SU-DHL-6 (cell line): ENCODE measurements at regions not wholly inside any gene's neighbourhood (a gene's known extent, or its start where the extent isn't known, plus 50 kb on each side); places are given as distances from the start of the nearest gene placed in this dataset.

Source experiments
- H2AFZ ChIP-seq: fragments of 200-600 bp; sonication (generic); 2 replicates; pipeline ENCODE4 v1.6.1; 2014; ENCODE audit warnings: low read depth, mild to moderate bottlenecking, moderate library complexity, mixed read lengths, antibody characterized with exemption, low read length; ENCODE audit not compliant: severe bottlenecking
- H3F3A ChIP-seq: fragments of 200-600 bp; shearing (Covaris generic); 2 replicates; pipeline ENCODE4 v1.6.0; 2016; ENCODE audit warnings: antibody characterized with exemption, mild to moderate bottlenecking; ENCODE audit not compliant: insufficient read depth
- H3K27ac ChIP-seq: fragments of 200-600 bp; sonication (generic); 2 replicates; pipeline ENCODE4 v1.5.1; 2016; ENCODE audit warnings: low read depth, mild to moderate bottlenecking, low read length, moderate library complexity, mixed read lengths
- H3K27me3 ChIP-seq: fragments of 200-600 bp; sonication (generic), shearing (Covaris generic); 2 replicates; pipeline ENCODE4 v1.6.0; 2014; ENCODE audit warnings: mild to moderate bottlenecking, low read length
- H3K36me3 ChIP-seq: fragments of 200-600 bp; sonication (generic); 2 replicates; pipeline ENCODE4 v1.6.1; 2014; ENCODE audit warnings: mild to moderate bottlenecking, low read length, mixed read lengths
- H3K4me2 ChIP-seq: fragments of 300-600, 200-600 bp; shearing (Covaris generic), sonication (generic); 2 replicates; pipeline ENCODE4 v1.6.0; 2014; ENCODE audit warnings: low read length, low read depth, mild to moderate bottlenecking; ENCODE audit not compliant: poor library complexity, severe bottlenecking
- H3K4me3 ChIP-seq: fragments of 200-600 bp; sonication (generic); 2 replicates; pipeline ENCODE4 v1.5.1; 2014; ENCODE audit warnings: antibody characterized with exemption, low read length, mild to moderate bottlenecking, mixed read lengths; ENCODE audit not compliant: insufficient read depth, poor library complexity, severe bottlenecking
- H3K79me2 ChIP-seq: fragments of 200-600 bp; sonication (generic); 2 replicates; pipeline ENCODE4 v1.6.1; 2014; ENCODE audit warnings: mild to moderate bottlenecking, low read length, moderate library complexity; ENCODE audit not compliant: insufficient read depth
- H3K9ac ChIP-seq: fragments of 200-600 bp; sonication (generic); 2 replicates; pipeline ENCODE4 v1.7.0; 2014; ENCODE audit warnings: mild to moderate bottlenecking, low read length
- H3K9me2 ChIP-seq: fragments of 200-600 bp; sonication (generic); replicated peaks from 2 replicates; pipeline ENCODE4 v1.6.1; 2014; ENCODE audit warnings: low read length; ENCODE audit not compliant: insufficient read depth
- H3K9me3 ChIP-seq: fragments of 200-600 bp; sonication (generic); 2 replicates; pipeline ENCODE4 v1.6.1; 2014; ENCODE audit warnings: low read length, mixed read lengths; ENCODE audit not compliant: insufficient read depth
- H4K20me1 ChIP-seq: fragments of 200-600 bp; sonication (generic); 2 replicates; pipeline ENCODE4 v1.6.1; 2014; ENCODE audit warnings: low read depth, mild to moderate bottlenecking, antibody characterized with exemption, low read length, moderate library complexity, mixed read lengths
- EZH2phosphoT487 ChIP-seq: fragments of 200-600 bp; sonication (generic), shearing (Covaris generic); conservative IDR thresholded peaks from 2 replicates; pipeline ENCODE4 v1.6.1; 2018; ENCODE audit warnings: mild to moderate bottlenecking, antibody characterized with exemption, low read length, moderate library complexity, mixed read lengths
- TF ChIP-seq, protein P1 (sequence below): fragments of 200-600 bp; sonication (generic); IDR thresholded peaks from one replicate; pipeline ENCODE4 v1.5.1; 2017; ENCODE audit warnings: antibody characterized with exemption, mild to moderate bottlenecking, low read length, moderate library complexity; ENCODE audit not compliant: insufficient read depth, poor library complexity, severe bottlenecking

DNA sequence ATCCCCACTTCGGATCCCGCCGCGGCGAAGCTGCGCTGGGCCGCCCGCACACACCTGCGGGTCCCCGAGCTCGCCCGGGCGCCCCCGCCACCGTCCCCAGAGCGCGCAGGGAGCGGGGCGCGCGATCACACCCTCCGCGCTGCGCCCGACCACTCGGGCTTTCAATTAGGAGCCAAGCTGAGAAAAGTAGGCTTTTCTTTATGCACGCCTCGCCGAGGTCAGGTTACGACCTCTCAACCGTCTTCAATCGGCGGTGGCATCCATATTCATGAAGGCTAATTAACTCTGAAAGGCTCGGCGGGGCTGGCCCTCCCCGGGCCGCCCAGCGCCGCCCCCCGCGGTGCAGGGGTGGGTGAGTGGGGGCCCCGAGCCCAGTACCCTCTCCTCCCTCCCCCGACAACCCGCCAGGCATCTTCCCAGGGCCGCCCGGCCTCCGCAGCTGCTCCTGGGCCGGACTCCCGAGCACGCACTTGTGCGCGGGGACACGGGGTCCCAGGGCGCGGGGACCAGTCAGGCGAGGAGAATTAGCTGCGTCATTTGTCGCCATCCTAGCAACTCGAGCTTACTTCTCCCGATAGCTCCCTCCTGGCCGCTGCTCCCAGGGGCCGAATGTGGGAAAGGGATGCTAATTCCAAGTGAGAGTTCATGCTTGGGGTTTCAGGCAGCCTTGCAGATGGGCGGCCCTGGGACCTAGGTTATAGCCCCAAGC, 155.5 kb upstream of the LYZL2 start:
- H3K9ac ChIP-seq: peak overlapping the region; percentile 29; the same call in 1 of the 2 replicates
- H3K4me2 ChIP-seq: peak overlapping the region; percentile 82
- H3K9me3 ChIP-seq: no peaks in the 10 kb centered on the region
- H2AFZ ChIP-seq: peak overlapping the region; percentile 79
- no peaks in the 10 kb centered on the region for H4K20me1 ChIP-seq
- H3K27ac ChIP-seq: no peak overlapping the region
- H3K4me3 ChIP-seq: peak overlapping the region; percentile 41
- H3K9me2 ChIP-seq: no peaks in the 10 kb centered on the region
- H3K36me3 ChIP-seq: no peaks in the 10 kb centered on the region
- TF ChIP-seq, protein P1, sequence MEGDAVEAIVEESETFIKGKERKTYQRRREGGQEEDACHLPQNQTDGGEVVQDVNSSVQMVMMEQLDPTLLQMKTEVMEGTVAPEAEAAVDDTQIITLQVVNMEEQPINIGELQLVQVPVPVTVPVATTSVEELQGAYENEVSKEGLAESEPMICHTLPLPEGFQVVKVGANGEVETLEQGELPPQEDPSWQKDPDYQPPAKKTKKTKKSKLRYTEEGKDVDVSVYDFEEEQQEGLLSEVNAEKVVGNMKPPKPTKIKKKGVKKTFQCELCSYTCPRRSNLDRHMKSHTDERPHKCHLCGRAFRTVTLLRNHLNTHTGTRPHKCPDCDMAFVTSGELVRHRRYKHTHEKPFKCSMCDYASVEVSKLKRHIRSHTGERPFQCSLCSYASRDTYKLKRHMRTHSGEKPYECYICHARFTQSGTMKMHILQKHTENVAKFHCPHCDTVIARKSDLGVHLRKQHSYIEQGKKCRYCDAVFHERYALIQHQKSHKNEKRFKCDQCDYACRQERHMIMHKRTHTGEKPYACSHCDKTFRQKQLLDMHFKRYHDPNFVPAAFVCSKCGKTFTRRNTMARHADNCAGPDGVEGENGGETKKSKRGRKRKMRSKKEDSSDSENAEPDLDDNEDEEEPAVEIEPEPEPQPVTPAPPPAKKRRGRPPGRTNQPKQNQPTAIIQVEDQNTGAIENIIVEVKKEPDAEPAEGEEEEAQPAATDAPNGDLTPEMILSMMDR: no peak
- TF ChIP-seq EZH2phosphoT487: no peak
- H3K79me2 ChIP-seq: no peaks in the 10 kb centered on the region
- no peaks in the 10 kb centered on the region for H3F3A ChIP-seq
- no peaks in the 10 kb centered on the region for H3K27me3 ChIP-seq

DNA sequence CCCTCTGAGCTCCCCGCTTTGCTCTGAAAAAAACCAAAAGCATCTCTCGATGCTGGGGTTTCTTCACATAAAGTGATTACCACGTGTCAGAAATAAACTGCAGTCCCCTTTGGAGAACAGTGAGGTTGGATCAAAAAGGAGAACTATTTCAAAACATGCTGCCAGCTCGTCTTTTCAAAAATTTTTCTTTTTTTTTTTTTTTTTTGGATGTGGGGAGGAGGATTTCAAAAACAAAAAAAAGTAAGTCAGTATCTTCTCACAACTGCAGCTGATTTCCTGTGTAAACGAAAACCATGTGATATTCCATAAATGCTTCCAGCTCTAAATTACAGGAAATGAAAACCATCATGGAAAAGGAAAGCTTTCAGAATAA, 155.0 kb upstream of the LYZL2 start:
- H3K27ac ChIP-seq: no peak overlapping the region
- no peaks in the 10 kb centered on the region for H3K9me2 ChIP-seq
- H3K4me2 ChIP-seq: peak overlapping the region; percentile 82
- peak overlapping the region; percentile 79 for H2AFZ ChIP-seq
- no peaks in the 10 kb centered on the region for H3K9me3 ChIP-seq
- no peaks in the 10 kb centered on the region for H3K79me2 ChIP-seq
- peak overlapping the region; percentile 41 for H3K4me3 ChIP-seq
- no peaks in the 10 kb centered on the region for H3F3A ChIP-seq
- no peaks in the 10 kb centered on the region for H3K27me3 ChIP-seq
- TF ChIP-seq EZH2phosphoT487: no peak
- TF ChIP-seq, protein P1: no peak
- H4K20me1 ChIP-seq: no peaks in the 10 kb centered on the region
- no peaks in the 10 kb centered on the region for H3K36me3 ChIP-seq
- peak overlapping the region; percentile 29; the same call in 1 of the 2 replicates for H3K9ac ChIP-seq

DNA sequence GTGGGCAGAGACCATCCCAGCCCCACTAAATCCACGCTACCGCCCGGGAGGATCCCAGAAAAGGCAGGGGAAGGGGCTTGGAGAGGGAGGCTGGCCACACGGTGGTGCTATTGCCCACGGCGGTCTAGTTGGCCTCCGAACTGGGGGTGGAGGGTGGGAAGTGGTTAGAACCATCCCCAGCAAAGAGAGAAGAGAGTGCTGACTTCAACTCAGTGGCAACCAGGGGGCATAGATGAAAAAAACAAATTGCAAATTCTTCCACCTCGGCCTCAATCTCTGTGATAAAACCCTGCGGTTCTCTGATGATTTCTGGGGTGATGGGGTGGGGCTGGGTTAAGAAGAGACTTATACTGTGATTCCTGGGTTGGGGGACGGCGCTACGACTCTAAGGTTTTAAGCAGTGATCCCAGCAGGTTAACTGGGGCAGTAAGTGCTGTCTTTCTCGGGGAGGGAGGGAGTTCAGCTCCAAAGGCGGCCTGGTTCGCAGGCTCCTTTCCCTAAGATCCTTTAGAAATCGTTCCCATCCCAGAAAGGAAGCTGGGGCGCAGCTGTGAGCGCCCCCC, 154.5 kb upstream of the LYZL2 start:
- Histone ChIP-seq H3K27me3 (no peaks in the 10 kb centered on the region), H3K4me3 (peak overlapping the region; percentile 41), H3K9ac (no peak overlapping the region; the same call in 1 of the 2 replicates), H3K9me3 (no peaks in the 10 kb centered on the region), H3F3A (no peaks in the 10 kb centered on the region), H3K27ac (no peak overlapping the region), H3K79me2 (no peaks in the 10 kb centered on the region), H4K20me1 (no peaks in the 10 kb centered on the region), H2AFZ (peak overlapping the region; percentile 79), H3K36me3 (no peaks in the 10 kb centered on the region), H3K9me2 (no peaks in the 10 kb centered on the region), H3K4me2 (peak overlapping the region; percentile 82)
- no peak for TF ChIP-seq EZH2phosphoT487
- TF ChIP-seq, protein P1: peak; percentile 91
